Neural cell (in vitro differentiated cells): ENCODE measurements at regions not wholly inside any gene's neighbourhood (a gene's known extent, or its start where the extent isn't known, plus 50 kb on each side); places are given as distances from the start of the nearest gene placed in this dataset.

Experiments used
- CTCF ChIP-seq: fragments of 450-650 bp; IDR thresholded peaks from 2 replicates; pipeline ENCODE4 v1.5.1; 2014; ENCODE audit warnings: antibody characterized with exemption, mild to moderate bottlenecking, moderate library complexity; ENCODE audit not compliant: poor library complexity, severe bottlenecking
- EZH2 ChIP-seq: fragments of 200-600, 300-800 bp; shearing (Covaris generic), sonication (generic); IDR thresholded peaks from 2 replicates; pipeline ENCODE4 v1.6.1; 2014; ENCODE audit warnings: antibody characterized with exemption, low read length, borderline replicate concordance, mild to moderate bottlenecking; ENCODE audit not compliant: insufficient read depth, poor library complexity, severe bottlenecking
- MXI1 ChIP-seq: fragments of 450-650 bp; conservative IDR thresholded peaks from 2 replicates; pipeline ENCODE4 v1.6.1; 2014; ENCODE audit warnings: antibody characterized with exemption, mild to moderate bottlenecking; ENCODE audit not compliant: poor library complexity, severe bottlenecking
- POLR2AphosphoS5 ChIP-seq: IDR thresholded peaks from 2 replicates; pipeline ENCODE4 v1.6.1; 2012
- SMC3 ChIP-seq: fragments of 450-650 bp; conservative IDR thresholded peaks from 2 replicates; pipeline ENCODE4 v1.6.1; 2014; ENCODE audit warnings: antibody characterized with exemption, mild to moderate bottlenecking, moderate library complexity; ENCODE audit not compliant: poor library complexity
- TAF1 ChIP-seq: IDR thresholded peaks from 2 replicates; pipeline ENCODE4 v1.6.1; 2012; ENCODE audit warnings: low read depth

- TF ChIP-seq CTCF (no peak), POLR2AphosphoS5 (no peak), MXI1 (no peak), SMC3 (no peak), EZH2 (no peak), TAF1 (no peak)
Measured at GRCh38 chr5:42216904-42217303, 206.3 kb upstream of the GHR start.
